A549 (cell line): ENCODE measurements at regions not wholly inside any gene's neighbourhood (a gene's known extent, or its start where the extent isn't known, plus 50 kb on each side); places are given as distances from the start of the nearest gene placed in this dataset.

Experiments
- ATAC-seq, 2 experiments: fragments of 200-7000 bp in 1 of 2; fragments of >200 bp in 1 of 2; cut with Nextera tagmentation in 1 of 2; cut with Tn5 transposase in 1 of 2; 3 replicates each; pipeline versions ENCODE4 v1.8.0 to v1.9.1; 2018 to 2020; ENCODE audit warnings: mild to moderate bottlenecking in 1 of 2, moderate library complexity in 1 of 2
- CTCF ChIA-PET: fragments of 300-600 bp; sonication (Branson Sonifier 250); formaldehyde crosslinking; extraction: SDS; loops from one replicate; lab custom pipeline; 2021; ENCODE audit warnings: antibody characterized with exemption, inconsistent platforms; lab: Yijun Ruan, JAX
- POLR2A ChIA-PET: fragments of 350-600 bp; formaldehyde crosslinking; extraction: SDS; loops from one replicate; lab custom pipeline; 2021; ENCODE audit warnings: antibody characterized with exemption, inconsistent platforms; lab: Yijun Ruan, JAX
- DNase-seq, 2 experiments: peaks; one replicate each; pipeline versions ENCODE4 v3.0.0 to v3.0.0-alpha.2; 2011 to 2016; ENCODE audit warnings: low read depth in 1 of 2, low spot score in 1 of 2
- FAIRE-seq: peaks from 2 replicates; lab custom pipeline; 2011; peaks lifted over from hg19 to GRCh38; lab: Jason Lieb, UNC
- H3K27ac ChIP-seq, 2 experiments: fragments of >200 bp; sonication (Bioruptor Twin); formaldehyde crosslinking; 3 replicates each; pipeline ENCODE4 v1.5.1; 2016 to 2017
- H3K4me1 ChIP-seq: fragments of >200 bp; sonication (Bioruptor Twin); formaldehyde crosslinking; 3 replicates; pipeline ENCODE4 v1.6.1; 2016
- H3K4me2 ChIP-seq: fragments of >200 bp; sonication (Bioruptor Twin); formaldehyde crosslinking; 3 replicates; pipeline ENCODE4 v1.6.1; 2016
- H3K4me3 ChIP-seq: fragments of >200 bp; sonication (Bioruptor Twin); formaldehyde crosslinking; 3 replicates; pipeline ENCODE4 v1.5.1; 2016
- H3K9me3 ChIP-seq: fragments of >200 bp; sonication (Bioruptor Twin); formaldehyde crosslinking; 3 replicates; pipeline ENCODE4 v1.6.1; 2016
- ATOH8 ChIP-seq: fragments of 250-450 bp; sonication (Bioruptor Pico); IDR thresholded peaks from 2 replicates; pipeline ENCODE4 v1.5.0; 2020; ENCODE audit warnings: low read depth, mild to moderate bottlenecking, moderate library complexity
- BHLHE40 ChIP-seq: IDR thresholded peaks from 2 replicates; pipeline ENCODE4 v1.6.1; 2012; ENCODE audit warnings: low read depth, low read length, inconsistent platforms
- EHMT2 ChIP-seq: fragments of 200-600 bp; sonication (generic); IDR thresholded peaks from 2 replicates; pipeline ENCODE4 v1.6.1; 2016; ENCODE audit warnings: antibody characterized with exemption, low read depth, mild to moderate bottlenecking, moderate library complexity
- ESRRA ChIP-seq: fragments of 150-350 bp; IDR thresholded peaks from 2 replicates; pipeline ENCODE4 v1.6.1; 2014; ENCODE audit warnings: mild to moderate bottlenecking, low read length, borderline replicate concordance
- FOSB ChIP-seq: fragments of 250-450 bp; sonication (Bioruptor Pico); IDR thresholded peaks from 2 replicates; pipeline ENCODE4 v1.5.0; 2020; ENCODE audit warnings: mild to moderate bottlenecking, moderate library complexity
- FOXS1 ChIP-seq: fragments of 250-450 bp; sonication (Bioruptor Pico); IDR thresholded peaks from 2 replicates; pipeline ENCODE4 v1.5.0; 2020; ENCODE audit warnings: mild to moderate bottlenecking, moderate library complexity
- HDAC2 ChIP-seq: fragments of 200-600 bp; sonication (generic); IDR thresholded peaks from 2 replicates; pipeline ENCODE4 v1.6.1; 2016
- HES2 ChIP-seq: fragments of >200 bp; sonication (Bioruptor Twin); formaldehyde crosslinking; IDR thresholded peaks from 2 replicates; pipeline ENCODE4 v1.6.1; 2016
- HMGXB4 ChIP-seq: fragments of 250-450 bp; sonication (Bioruptor Pico); IDR thresholded peaks from 2 replicates; pipeline ENCODE4 v1.5.0; 2021; ENCODE audit warnings: mild to moderate bottlenecking, moderate library complexity, borderline replicate concordance
- HOXA7 ChIP-seq: fragments of 250-450 bp; sonication (Bioruptor Pico); IDR thresholded peaks from 2 replicates; pipeline ENCODE4 v1.5.0; 2020; ENCODE audit warnings: mild to moderate bottlenecking, moderate library complexity
- HOXB13 ChIP-seq: fragments of 250-450 bp; sonication (Bioruptor Pico); IDR thresholded peaks from 2 replicates; pipeline ENCODE4 v1.5.0; 2020; ENCODE audit warnings: low read depth, mild to moderate bottlenecking, moderate library complexity
- HOXB5 ChIP-seq: fragments of 250-450 bp; sonication (Bioruptor Pico); IDR thresholded peaks from 2 replicates; pipeline ENCODE4 v1.5.0; 2020; ENCODE audit warnings: mild to moderate bottlenecking, moderate library complexity
- JUNB ChIP-seq: fragments of >200 bp; sonication (Bioruptor Twin); formaldehyde crosslinking; IDR thresholded peaks from 2 replicates; pipeline ENCODE4 v1.6.1; 2016
- KDM5A ChIP-seq: fragments of 200-600 bp; sonication (generic); IDR thresholded peaks from 2 replicates; pipeline ENCODE4 v1.6.1; 2016; ENCODE audit warnings: antibody characterized with exemption, mild to moderate bottlenecking
- MAFK ChIP-seq: fragments of 450-650 bp; IDR thresholded peaks from 2 replicates; pipeline ENCODE4 v1.6.1; 2014; ENCODE audit not compliant: partially characterized antibody
- MAZ ChIP-seq: fragments of 150-350 bp; IDR thresholded peaks from 2 replicates; pipeline ENCODE4 v1.6.1; 2014; ENCODE audit warnings: antibody characterized with exemption, low read depth, low read length, borderline replicate concordance
- NPAS2 ChIP-seq: fragments of 250-450 bp; sonication (Bioruptor Pico); IDR thresholded peaks from 2 replicates; pipeline ENCODE4 v1.8.0; 2022; ENCODE audit warnings: mild to moderate bottlenecking, moderate library complexity, borderline replicate concordance
- PHF8 ChIP-seq: fragments of 200-600 bp; sonication (generic); IDR thresholded peaks from 2 replicates; pipeline ENCODE4 v1.6.1; 2016; ENCODE audit warnings: low read depth, mild to moderate bottlenecking, antibody characterized with exemption, moderate library complexity, borderline replicate concordance
- POLR2AphosphoS2 ChIP-seq: conservative IDR thresholded peaks from 2 replicates; pipeline ENCODE4 v1.6.1; 2012; ENCODE audit warnings: low read length, improper control_type of control experiment, inconsistent platforms
- REST ChIP-seq: fragments of 200-600 bp; sonication (generic); IDR thresholded peaks from 2 replicates; pipeline ENCODE4 v1.6.1; 2016; ENCODE audit warnings: antibody characterized with exemption, mild to moderate bottlenecking, moderate library complexity
- RNF2 ChIP-seq: fragments of 200-600 bp; sonication (generic); IDR thresholded peaks from 2 replicates; pipeline ENCODE4 v1.6.1; 2016; ENCODE audit warnings: low read depth, mild to moderate bottlenecking, antibody characterized with exemption, moderate library complexity, borderline replicate concordance
- TP53 ChIP-seq: fragments of 250-450 bp; sonication (Bioruptor Pico); IDR thresholded peaks from 2 replicates; pipeline ENCODE4 v1.5.0; 2021; ENCODE audit warnings: mild to moderate bottlenecking, moderate library complexity
- ZFP36 ChIP-seq: fragments of 450-650 bp; IDR thresholded peaks from 2 replicates; pipeline ENCODE4 v1.6.1; 2014; ENCODE audit warnings: borderline replicate concordance; ENCODE audit not compliant: partially characterized antibody
- ZNF302 ChIP-seq: fragments of 250-450 bp; sonication (Bioruptor Pico); IDR thresholded peaks from 2 replicates; pipeline ENCODE4 v1.9.0; 2021; ENCODE audit warnings: inconsistent platforms, mild to moderate bottlenecking, moderate library complexity
- ZSCAN20 ChIP-seq: fragments of 250-450 bp; sonication (Bioruptor Pico); IDR thresholded peaks from 2 replicates; pipeline ENCODE4 v1.8.0; 2022; ENCODE audit warnings: mild to moderate bottlenecking, moderate library complexity
- WGBS: methylation state at CpG from one replicate; pipeline ENCODE4 v1.1.6; 2017; ENCODE audit errors: missing lambda C conversion rate; 5-methylcytosine and 5-hydroxymethylcytosine counted together

- FAIRE-seq: no peak
- no peak overlapping the region for H3K4me3 ChIP-seq
- TF ChIP-seq TP53 (no peak), MAFK (peak; percentile 3), KDM5A (no peak), POLR2AphosphoS2 (no peak), ESRRA (no peak), HOXB13 (CRISPR knock-in tag) (no peak), ZNF302 (CRISPR knock-in tag) (no peak), HMGXB4 (CRISPR knock-in tag) (no peak)
- WGBS: 0% methylated on average over 1 of the region's 1 CpG
- no peak overlapping the region for H3K4me2 ChIP-seq
- CTCF ChIA-PET: no interaction called here
- ATAC-seq: no peak
- POLR2A ChIA-PET: no interaction called here
- DNase-seq: no peak
- H3K4me1 ChIP-seq: no peaks in the 10 kb centered on the region
- H3K9me3 ChIP-seq: no peaks in the 10 kb centered on the region
- no peak overlapping the region for H3K27ac ChIP-seq
Measured at GRCh38 chr3:78313332-78313731, 1273.4 kb downstream of the ROBO2 start.

- Histone ChIP-seq H3K27ac (no peak overlapping the region), H3K4me1 (no peaks in the 10 kb centered on the region), H3K4me3 (no peak overlapping the region), H3K4me2 (no peak overlapping the region), H3K9me3 (no peaks in the 10 kb centered on the region)
- TF ChIP-seq HOXB13 (CRISPR knock-in tag) (no peak), REST (no peak), KDM5A (no peak), ZFP36 (no peak), ESRRA (no peak), MAZ (no peak), BHLHE40 (no peak), RNF2 (no peak), PHF8 (no peak), POLR2AphosphoS2 (no peak), HES2 (no peak), NPAS2 (CRISPR knock-in tag) (no peak)
- ChIA-PET CTCF (no interaction called here), POLR2A (no interaction called here)
- FAIRE-seq (no peak), ATAC-seq (no peak), DNase-seq (no peak)
- 2% methylated on average over 2 of the region's 2 CpGs for WGBS
Measured at GRCh38 chr3:78314327-78314726, 1274.4 kb downstream of the ROBO2 start.

- DNase-seq: no peak
- ChIA-PET CTCF (no interaction called here), POLR2A (no interaction called here)
- no peaks in the 10 kb centered on the region for H3K4me1 ChIP-seq
- FAIRE-seq: no peak
- WGBS: 0% methylated on average over 1 of the region's 1 CpG
- H3K4me2 ChIP-seq: no peak overlapping the region
- no peak overlapping the region for H3K27ac ChIP-seq
- no peak for ATAC-seq
- H3K9me3 ChIP-seq: no peaks in the 10 kb centered on the region
- no peak overlapping the region for H3K4me3 ChIP-seq
- no peak for TF ChIP-seq HDAC2
- TF ChIP-seq HOXB5 (CRISPR knock-in tag): no peak
- no peak for TF ChIP-seq FOXS1 (CRISPR knock-in tag)
- no peak for TF ChIP-seq ATOH8
- TF ChIP-seq ZNF302 (CRISPR knock-in tag): no peak
- TF ChIP-seq ESRRA: no peak
- no peak for TF ChIP-seq FOSB (CRISPR knock-in tag)
- no peak for TF ChIP-seq ZSCAN20 (CRISPR knock-in tag)
- no peak for TF ChIP-seq JUNB
- TF ChIP-seq EHMT2: no peak
- no peak for TF ChIP-seq BHLHE40
- TF ChIP-seq HOXA7 (CRISPR knock-in tag): no peak
- TF ChIP-seq HMGXB4 (CRISPR knock-in tag): no peak
Measured at GRCh38 chr3:78317774-78318173, 1277.9 kb downstream of the ROBO2 start.
